Neural progenitor cell (in vitro differentiated cells): ENCODE measurements at regions not wholly inside any gene's neighbourhood (a gene's known extent, or its start where the extent isn't known, plus 50 kb on each side); places are given as distances from the start of the nearest gene placed in this dataset.

ENCODE experiments used
- DNase-seq: peaks from one replicate; pipeline ENCODE4 v3.0.0-alpha.2; 2016; ENCODE audit warnings: low spot score
- H2AFZ ChIP-seq: fragments of 200-600 bp; sonication (generic); replicated peaks from 2 replicates; pipeline ENCODE4 v1.6.1; 2016; ENCODE audit warnings: antibody characterized with exemption
- H3F3A ChIP-seq: fragments of 200-600 bp; sonication (generic); 2 replicates; pipeline ENCODE4 v1.6.1; 2016; ENCODE audit warnings: antibody characterized with exemption, low read depth
- H3K27ac ChIP-seq: fragments of 200-600 bp; sonication (generic); 2 replicates; pipeline ENCODE4 v1.5.1; 2016; ENCODE audit warnings: mild to moderate bottlenecking
- H3K27me3 ChIP-seq: fragments of 200-600 bp; sonication (generic); 2 replicates; pipeline ENCODE4 v1.6.1; 2016; ENCODE audit warnings: mild to moderate bottlenecking, moderate library complexity
- H3K36me3 ChIP-seq: fragments of 200-600 bp; sonication (generic); 2 replicates; pipeline ENCODE4 v1.5.1; 2016
- H3K4me1 ChIP-seq: fragments of 200-600 bp; sonication (generic); 2 replicates; pipeline ENCODE4 v1.6.1; 2016; ENCODE audit warnings: mixed run types
- H3K4me2 ChIP-seq: fragments of 200-600 bp; sonication (generic); 2 replicates; pipeline ENCODE4 v1.6.1; 2016
- H3K4me3 ChIP-seq: fragments of 200-600 bp; sonication (generic); 2 replicates; pipeline ENCODE4 v1.5.1; 2016
- H3K79me2 ChIP-seq: fragments of 200-600 bp; sonication (generic); 2 replicates; pipeline ENCODE4 v1.6.1; 2016; ENCODE audit warnings: low read depth
- H3K9ac ChIP-seq: fragments of 200-600 bp; sonication (generic); 2 replicates; pipeline ENCODE4 v1.6.1; 2016
- H3K9me3 ChIP-seq: fragments of 200-600 bp; sonication (generic); 2 replicates; pipeline ENCODE4 v1.5.1; 2016; ENCODE audit warnings: low read depth
- H4K20me1 ChIP-seq: fragments of 200-600 bp; sonication (generic); 2 replicates; pipeline ENCODE4 v1.6.1; 2016; ENCODE audit warnings: low read depth
- H3K27ac Mint-ChIP-seq: 3 replicates; pipeline ENCODE4 v1.8.0; 2021; ENCODE audit warnings: mixed read lengths
- H3K27me3 Mint-ChIP-seq: 2 replicates; pipeline ENCODE4 v1.8.0; 2022; ENCODE audit warnings: low read depth, mild to moderate bottlenecking, inconsistent platforms, moderate library complexity, mixed read lengths; ENCODE audit not compliant: insufficient read depth
- H3K36me3 Mint-ChIP-seq: 3 replicates; pipeline ENCODE4 v1.8.0; 2021; ENCODE audit warnings: mixed read lengths
- H3K4me1 Mint-ChIP-seq: 3 replicates; pipeline ENCODE4 v1.8.0; 2021; ENCODE audit warnings: mixed read lengths
- H3K4me3 Mint-ChIP-seq: 3 replicates; pipeline ENCODE4 v1.8.0; 2021; ENCODE audit warnings: mild to moderate bottlenecking, moderate library complexity, mixed read lengths
- H3K9me3 Mint-ChIP-seq: 3 replicates; pipeline ENCODE4 v1.8.0; 2020; ENCODE audit warnings: mixed read lengths
- CTCF ChIP-seq: fragments of 200-600 bp; sonication (generic); IDR thresholded peaks from 2 replicates; pipeline ENCODE4 v1.5.1; 2017; ENCODE audit warnings: antibody characterized with exemption, mild to moderate bottlenecking
- EZH2 ChIP-seq: fragments of 200-600 bp; sonication (generic); IDR thresholded peaks from 2 replicates; pipeline ENCODE4 v1.6.1; 2017; ENCODE audit warnings: antibody characterized with exemption, mild to moderate bottlenecking, moderate library complexity
- EZH2phosphoT487 ChIP-seq: fragments of 200-600 bp; sonication (generic); IDR thresholded peaks from 2 replicates; pipeline ENCODE4 v1.6.1; 2017; ENCODE audit warnings: antibody characterized with exemption

GRCh38 chr10:61336831-61337230 lies 116.3 kb downstream of the TMEM26 start:
- H2AFZ ChIP-seq, result no peak overlapping the region
- TF ChIP-seq CTCF (no peak), EZH2 (no peak), EZH2phosphoT487 (no peak)
- no peaks in the 10 kb centered on the region for H3K36me3 ChIP-seq
- no peak overlapping the region for H3K9ac ChIP-seq
- no peak overlapping the region for H3K27ac ChIP-seq
- no peaks in the 10 kb centered on the region for H3K27me3 Mint-ChIP-seq
- DNase-seq, result no peak
- no peak overlapping the region for H3K27ac Mint-ChIP-seq
- no peak overlapping the region for H3K4me2 ChIP-seq
- no peaks in the 10 kb centered on the region for H3K27me3 ChIP-seq
- H3F3A ChIP-seq, result no peaks in the 10 kb centered on the region
- H3K4me1 Mint-ChIP-seq, result peaks cover 3% of the 10 kb centered on the region
- no peaks in the 10 kb centered on the region for H4K20me1 ChIP-seq
- H3K36me3 Mint-ChIP-seq, result no peaks in the 10 kb centered on the region
- no peak overlapping the region for H3K4me3 ChIP-seq
- no peaks in the 10 kb centered on the region for H3K9me3 ChIP-seq
- H3K4me1 ChIP-seq, result no peaks in the 10 kb centered on the region
- H3K4me3 Mint-ChIP-seq, result no peak overlapping the region
- peaks cover 2% of the 10 kb centered on the region for H3K9me3 Mint-ChIP-seq
- no peaks in the 10 kb centered on the region for H3K79me2 ChIP-seq

- no peaks in the 10 kb centered on the region for H3K36me3 ChIP-seq
- H3F3A ChIP-seq, result no peaks in the 10 kb centered on the region
- H3K4me2 ChIP-seq, result no peak overlapping the region
- H3K79me2 ChIP-seq, result no peaks in the 10 kb centered on the region
- Mint-ChIP-seq H3K9me3 (peaks cover 3% of the 10 kb centered on the region), H3K4me1 (peaks cover 3% of the 10 kb centered on the region), H3K36me3 (no peaks in the 10 kb centered on the region), H3K27me3 (peaks cover 2% of the 10 kb centered on the region), H3K27ac (no peak overlapping the region), H3K4me3 (no peak overlapping the region)
- H3K27me3 ChIP-seq, result no peaks in the 10 kb centered on the region
- no peak for DNase-seq
- no peak overlapping the region for H3K9ac ChIP-seq
- no peak overlapping the region for H2AFZ ChIP-seq
- H3K4me1 ChIP-seq, result no peaks in the 10 kb centered on the region
- TF ChIP-seq CTCF, result no peak
- TF ChIP-seq EZH2, result no peak
- TF ChIP-seq EZH2phosphoT487, result no peak
- no peaks in the 10 kb centered on the region for H4K20me1 ChIP-seq
- H3K9me3 ChIP-seq, result no peaks in the 10 kb centered on the region
- no peak overlapping the region for H3K4me3 ChIP-seq
- H3K27ac ChIP-seq, result no peak overlapping the region
Observed at GRCh38 chr10:61335359-61335758, 117.8 kb downstream of the TMEM26 start.

GRCh38 chr10:61332581-61332980 lies 120.6 kb downstream of the TMEM26 start:
- H3F3A ChIP-seq, result no peaks in the 10 kb centered on the region
- Mint-ChIP-seq H3K27ac (no peak overlapping the region), H3K36me3 (no peaks in the 10 kb centered on the region), H3K4me1 (no peaks in the 10 kb centered on the region), H3K9me3 (peaks cover 24% of the 10 kb centered on the region), H3K27me3 (peaks cover 2% of the 10 kb centered on the region), H3K4me3 (no peak overlapping the region)
- H3K27ac ChIP-seq, result no peak overlapping the region
- no peaks in the 10 kb centered on the region for H3K27me3 ChIP-seq
- no peaks in the 10 kb centered on the region for H3K36me3 ChIP-seq
- no peak for TF ChIP-seq CTCF
- TF ChIP-seq EZH2, result no peak
- TF ChIP-seq EZH2phosphoT487, result no peak
- H3K79me2 ChIP-seq, result no peaks in the 10 kb centered on the region
- H3K9me3 ChIP-seq, result no peaks in the 10 kb centered on the region
- no peaks in the 10 kb centered on the region for H4K20me1 ChIP-seq
- DNase-seq, result no peak
- no peak overlapping the region for H2AFZ ChIP-seq
- no peak overlapping the region for H3K9ac ChIP-seq
- no peak overlapping the region for H3K4me3 ChIP-seq
- no peaks in the 10 kb centered on the region for H3K4me1 ChIP-seq
- no peak overlapping the region for H3K4me2 ChIP-seq

GRCh38 chr10:61330669-61331068 lies 122.5 kb downstream of the TMEM26 start:
- no peak overlapping the region for H3K9ac ChIP-seq
- no peak overlapping the region for H3K27ac Mint-ChIP-seq
- no peak for DNase-seq
- no peaks in the 10 kb centered on the region for H3K4me1 ChIP-seq
- H3K9me3 Mint-ChIP-seq, result peaks cover 24% of the 10 kb centered on the region
- no peaks in the 10 kb centered on the region for H3K79me2 ChIP-seq
- H3K27me3 ChIP-seq, result no peaks in the 10 kb centered on the region
- H2AFZ ChIP-seq, result no peak overlapping the region
- no peaks in the 10 kb centered on the region for H3K36me3 ChIP-seq
- no peaks in the 10 kb centered on the region for H4K20me1 ChIP-seq
- no peak overlapping the region for H3K4me3 Mint-ChIP-seq
- TF ChIP-seq EZH2phosphoT487 (no peak), CTCF (no peak), EZH2 (no peak)
- H3K4me2 ChIP-seq, result no peak overlapping the region
- H3K36me3 Mint-ChIP-seq, result no peaks in the 10 kb centered on the region
- no peak overlapping the region for H3K27ac ChIP-seq
- no peaks in the 10 kb centered on the region for H3K9me3 ChIP-seq
- peaks cover 2% of the 10 kb centered on the region for H3K27me3 Mint-ChIP-seq
- H3K4me3 ChIP-seq, result no peak overlapping the region
- H3K4me1 Mint-ChIP-seq, result no peaks in the 10 kb centered on the region
- H3F3A ChIP-seq, result no peaks in the 10 kb centered on the region
